Keratinocyte (primary cell): ENCODE measurements at regions not wholly inside any gene's neighbourhood (a gene's known extent, or its start where the extent isn't known, plus 50 kb on each side); places are given as distances from the start of the nearest gene placed in this dataset.

ENCODE experiments used
- EZH2 ChIP-seq: IDR thresholded peaks from one replicate; pipeline ENCODE4 v1.6.1; 2012; ENCODE audit warnings: inconsistent platforms, mild to moderate bottlenecking, low read length, moderate library complexity
- TF ChIP-seq, protein P1 (sequence below), 3 experiments: IDR thresholded peaks in 1 of 3; conservative IDR thresholded peaks in 1 of 3; optimal IDR thresholded peaks in 1 of 3; 2 replicates in 2 of 3; 3 replicates in 1 of 3; pipeline versions ENCODE3 to v1.5.1; 2011; ENCODE audit warnings: low read length in 3 of 3, mild to moderate bottlenecking in 3 of 3, moderate library complexity in 2 of 3, control low read depth in 1 of 3, inconsistent platforms in 1 of 3; ENCODE audit not compliant: insufficient read depth in 2 of 3; ENCODE audit errors: extremely low read depth in 1 of 3

DNA sequence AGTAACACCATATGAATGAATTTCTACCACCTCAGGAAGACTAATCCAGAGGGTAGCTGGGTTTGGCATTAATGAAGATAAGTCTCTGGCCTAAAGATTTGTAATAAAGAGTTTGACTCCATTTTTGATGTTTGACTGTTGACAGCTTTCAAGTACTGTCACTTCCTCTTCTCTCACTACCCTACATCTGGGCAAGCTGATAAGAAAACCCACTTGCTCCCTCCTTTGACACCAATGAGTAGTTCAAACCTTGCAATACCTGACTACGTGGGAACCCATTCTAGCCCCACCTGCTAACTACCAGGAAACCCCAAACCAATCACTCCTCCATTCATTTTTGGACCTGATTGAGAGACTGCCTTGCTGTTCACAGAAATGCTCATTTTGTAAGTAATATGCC, 621.5 kb downstream of the TENT5A start:
- TF ChIP-seq, protein P1, sequence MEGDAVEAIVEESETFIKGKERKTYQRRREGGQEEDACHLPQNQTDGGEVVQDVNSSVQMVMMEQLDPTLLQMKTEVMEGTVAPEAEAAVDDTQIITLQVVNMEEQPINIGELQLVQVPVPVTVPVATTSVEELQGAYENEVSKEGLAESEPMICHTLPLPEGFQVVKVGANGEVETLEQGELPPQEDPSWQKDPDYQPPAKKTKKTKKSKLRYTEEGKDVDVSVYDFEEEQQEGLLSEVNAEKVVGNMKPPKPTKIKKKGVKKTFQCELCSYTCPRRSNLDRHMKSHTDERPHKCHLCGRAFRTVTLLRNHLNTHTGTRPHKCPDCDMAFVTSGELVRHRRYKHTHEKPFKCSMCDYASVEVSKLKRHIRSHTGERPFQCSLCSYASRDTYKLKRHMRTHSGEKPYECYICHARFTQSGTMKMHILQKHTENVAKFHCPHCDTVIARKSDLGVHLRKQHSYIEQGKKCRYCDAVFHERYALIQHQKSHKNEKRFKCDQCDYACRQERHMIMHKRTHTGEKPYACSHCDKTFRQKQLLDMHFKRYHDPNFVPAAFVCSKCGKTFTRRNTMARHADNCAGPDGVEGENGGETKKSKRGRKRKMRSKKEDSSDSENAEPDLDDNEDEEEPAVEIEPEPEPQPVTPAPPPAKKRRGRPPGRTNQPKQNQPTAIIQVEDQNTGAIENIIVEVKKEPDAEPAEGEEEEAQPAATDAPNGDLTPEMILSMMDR (optimal IDR thresholded peaks at IDR 0.05 in 1 of 3, IDR thresholded peaks at IDR 0.05 in 1 of 3, conservative IDR thresholded peaks at IDR 0.05 in 1 of 3; ENCODE audit: extremely low read depth in 1 of 3, insufficient read depth in 2 of 3, low read length in 3 of 3), result no peak
- no peak for TF ChIP-seq EZH2
